ENCODE measurements at regions not wholly inside any gene's neighbourhood (a gene's known extent, or its start where the extent isn't known, plus 50 kb on each side); places are given as distances from the start of the nearest gene placed in this dataset.

DNA sequence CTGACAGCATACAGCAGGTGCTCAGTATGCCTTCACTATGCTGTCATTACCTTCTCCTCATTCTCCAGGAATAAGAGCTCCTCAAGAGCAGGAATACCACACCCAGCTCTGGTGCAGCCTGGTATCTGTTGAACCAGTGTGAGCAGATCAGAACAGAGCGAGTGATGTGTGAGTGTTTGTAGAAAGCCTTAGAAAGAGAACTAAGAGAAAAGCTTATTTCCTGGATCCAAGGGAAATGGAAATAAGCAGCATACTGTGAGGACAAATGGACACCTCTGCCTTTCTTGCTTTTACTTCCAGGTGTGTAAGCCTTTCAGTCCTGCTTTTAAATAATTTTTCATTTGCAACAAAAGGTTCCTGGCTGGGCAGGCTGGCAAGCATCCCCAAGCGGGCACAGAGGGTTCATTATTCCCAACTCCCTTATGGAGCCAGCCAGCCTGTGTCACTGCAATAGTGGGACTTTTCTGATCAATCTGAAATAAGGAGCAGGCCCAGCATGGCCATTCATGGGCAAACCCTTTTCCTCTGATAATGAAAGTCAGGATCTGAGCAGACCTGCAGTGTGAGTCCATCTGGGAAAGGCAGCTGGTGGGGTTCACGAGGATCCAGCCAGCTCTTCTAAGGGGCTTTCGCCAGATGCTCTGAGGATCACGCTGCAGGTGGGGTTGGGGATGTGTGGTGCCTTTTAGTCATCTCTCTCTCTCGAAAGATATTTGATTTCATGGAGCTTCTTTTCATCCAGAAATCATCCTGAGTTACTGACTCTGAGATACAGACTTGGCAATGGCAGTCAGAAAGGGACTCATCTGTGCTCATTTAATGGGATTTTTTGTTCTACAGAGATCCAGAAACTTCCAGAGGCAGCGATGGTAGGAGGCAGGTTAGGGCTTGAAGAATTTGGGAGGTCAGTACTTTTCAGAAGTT, 594.9 kb upstream of the CFAP20DC start:
- no peak for DNase-seq

DNA sequence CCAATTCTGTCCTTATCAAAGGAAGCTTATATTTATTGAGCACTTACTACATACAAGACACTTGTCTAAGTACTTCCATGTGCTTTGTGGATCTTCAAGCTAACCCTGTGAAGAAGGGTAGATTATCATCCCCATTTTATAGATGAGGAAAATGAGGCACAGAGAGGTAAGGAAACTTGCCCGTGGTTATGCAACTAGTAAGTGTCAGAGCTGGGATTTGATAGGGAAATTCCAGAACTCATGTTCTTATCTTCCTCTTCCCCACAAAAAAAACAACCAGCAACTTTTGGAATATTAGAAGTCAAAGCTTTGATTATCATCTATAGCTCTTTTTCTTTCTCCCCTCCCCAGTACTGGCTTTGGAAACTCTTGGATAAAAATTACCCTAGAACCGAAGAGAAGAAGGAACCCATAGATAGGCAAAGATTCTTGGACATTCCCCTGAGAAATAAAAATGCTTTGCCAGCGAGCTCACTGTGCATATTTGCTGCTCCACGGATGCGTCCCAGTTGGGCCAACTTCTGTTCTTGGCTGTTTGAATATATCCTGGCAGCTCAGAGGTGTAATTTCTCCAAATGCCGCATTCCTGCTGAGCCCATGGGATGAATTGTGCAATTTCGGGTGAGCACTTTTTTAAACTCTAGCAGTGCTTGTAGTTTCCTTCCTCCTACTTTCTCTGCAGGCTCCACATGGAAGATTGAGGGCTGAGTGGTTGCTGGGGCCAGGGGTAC, 591.5 kb upstream of the CFAP20DC start:
- no peak for DNase-seq

GRCh38 chr3:59632760-59633573, 583.1 kb upstream of the CFAP20DC start:
- DNase-seq: no peak

GRCh38 chr3:59631482-59631881, 581.7 kb upstream of the CFAP20DC start:
- no peak for DNase-seq

DNA sequence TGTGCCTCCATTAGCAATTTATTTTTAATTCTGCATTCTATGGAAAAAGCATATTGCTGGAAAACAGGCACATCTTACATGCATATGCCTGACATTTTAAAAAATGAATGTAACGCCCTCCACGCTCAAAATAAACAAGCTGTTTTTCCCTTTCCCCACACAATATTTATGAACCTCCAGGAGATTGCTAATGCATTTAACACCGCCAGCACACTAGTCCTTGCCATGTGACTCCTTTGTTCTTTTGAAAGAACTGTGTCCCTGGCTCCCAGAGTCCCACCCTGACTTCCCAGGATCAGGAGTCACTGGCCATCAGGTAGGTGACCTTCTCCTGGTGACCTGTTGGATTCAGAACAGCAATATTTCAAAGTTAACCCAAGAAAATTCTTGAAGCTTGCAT, 571.2 kb upstream of the CFAP20DC start:
- no peak for DNase-seq

GRCh38 chr3:59620325-59620724, 570.5 kb upstream of the CFAP20DC start:
- DNase-seq: no peak

DNA sequence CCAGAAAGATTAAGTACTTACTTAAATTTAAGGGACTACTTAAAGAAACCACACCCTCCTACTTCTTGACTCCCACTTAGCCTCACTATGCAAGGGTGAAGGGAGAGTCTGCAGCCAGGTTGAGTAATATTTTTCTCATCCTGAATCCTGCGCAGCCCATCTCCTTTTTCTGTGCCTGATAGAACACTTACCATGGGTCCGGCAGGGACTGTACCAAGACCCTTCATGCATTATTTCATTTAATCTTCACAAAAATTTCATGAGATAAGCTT, 562.6 kb upstream of the CFAP20DC start:
- no peak for DNase-seq

DNA sequence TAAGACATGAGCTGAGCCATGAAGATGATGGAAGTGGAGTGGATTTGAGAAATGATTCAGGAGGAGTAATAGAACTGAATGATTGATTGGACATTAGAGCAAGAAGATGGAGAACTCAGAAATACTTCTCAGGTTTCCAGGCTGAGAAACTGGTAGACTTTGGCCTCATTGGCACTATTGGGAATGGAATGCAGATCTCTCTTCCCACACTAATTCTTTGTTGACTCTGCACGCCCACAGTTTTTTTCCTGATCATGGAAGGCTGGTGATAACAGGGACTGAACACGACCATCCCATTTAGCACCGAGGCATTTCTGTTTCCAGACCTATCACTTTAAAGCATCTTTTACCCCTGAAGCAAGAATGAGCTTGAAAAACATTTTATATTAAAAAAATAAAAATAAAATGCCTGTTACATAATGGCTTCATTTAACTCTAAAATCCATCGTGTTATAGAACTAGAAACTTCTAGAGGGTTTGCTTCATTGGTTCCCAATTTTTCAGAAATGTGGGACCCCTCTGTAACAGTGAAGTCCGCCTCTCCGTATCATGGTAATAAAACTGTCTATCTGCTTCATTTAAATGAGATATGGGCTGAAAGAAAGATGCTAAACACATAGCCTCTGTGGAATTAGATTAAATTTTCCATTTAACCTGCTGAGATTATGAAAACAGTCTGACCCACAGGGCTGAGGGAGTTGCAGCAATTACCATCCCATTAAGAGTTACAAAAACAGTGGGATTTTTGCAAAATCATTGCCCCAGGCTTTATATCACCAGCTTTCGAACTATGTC, 562.0 kb upstream of the CFAP20DC start:
- DNase-seq: no peak

DNA sequence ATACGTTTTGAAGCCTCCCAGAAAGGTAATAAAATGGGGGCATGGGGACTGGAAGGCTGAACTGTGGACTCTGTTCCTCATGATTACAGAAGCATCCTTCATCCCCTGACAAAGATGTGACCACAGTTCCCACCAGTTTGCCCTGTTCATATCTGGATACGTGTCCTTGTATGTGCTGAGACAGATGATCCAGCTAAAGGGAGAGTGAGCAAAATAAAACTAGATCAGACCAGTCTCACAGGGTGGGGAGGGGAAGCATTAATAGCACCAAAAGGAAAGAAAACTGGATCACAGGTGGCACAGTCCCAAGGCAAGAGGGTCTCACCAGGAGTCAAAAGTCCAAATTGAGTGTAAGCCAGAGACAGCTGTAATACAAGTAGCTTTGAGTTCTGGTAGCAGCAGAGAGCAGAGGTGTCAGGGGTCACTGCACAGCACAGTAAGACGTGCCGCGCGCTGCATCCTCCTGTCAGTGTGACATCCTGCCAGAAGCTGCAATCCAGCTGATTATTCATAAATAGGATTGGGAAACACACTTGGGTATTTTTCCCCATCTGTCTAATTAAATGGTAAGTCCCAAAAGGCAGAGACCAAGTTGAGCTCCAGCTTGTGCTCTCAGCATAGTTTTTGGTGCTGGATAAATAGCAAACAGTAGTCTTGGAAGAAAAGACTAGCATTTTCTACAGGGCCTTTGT, 560.0 kb upstream of the CFAP20DC start:
- no peak for DNase-seq

DNA sequence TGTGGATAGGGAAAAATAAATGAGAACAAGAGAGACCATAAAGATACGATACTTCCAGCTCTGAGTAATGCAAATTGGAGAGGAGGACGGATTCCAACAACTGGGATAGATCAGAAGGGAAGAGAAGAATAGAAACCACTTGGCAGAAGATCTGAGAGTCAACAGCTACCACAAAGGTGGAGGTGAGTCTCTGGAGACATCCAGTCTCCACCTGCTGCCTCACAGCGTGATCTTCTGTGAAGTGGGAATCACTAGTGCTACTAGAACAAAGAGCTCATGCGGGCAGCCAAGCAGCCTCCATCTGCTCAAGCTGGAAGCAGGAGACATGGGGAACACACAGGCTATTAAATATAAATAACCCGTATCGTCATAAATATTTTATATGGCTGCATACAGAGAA, 558.5 kb upstream of the CFAP20DC start:
- no peak for DNase-seq

DNA sequence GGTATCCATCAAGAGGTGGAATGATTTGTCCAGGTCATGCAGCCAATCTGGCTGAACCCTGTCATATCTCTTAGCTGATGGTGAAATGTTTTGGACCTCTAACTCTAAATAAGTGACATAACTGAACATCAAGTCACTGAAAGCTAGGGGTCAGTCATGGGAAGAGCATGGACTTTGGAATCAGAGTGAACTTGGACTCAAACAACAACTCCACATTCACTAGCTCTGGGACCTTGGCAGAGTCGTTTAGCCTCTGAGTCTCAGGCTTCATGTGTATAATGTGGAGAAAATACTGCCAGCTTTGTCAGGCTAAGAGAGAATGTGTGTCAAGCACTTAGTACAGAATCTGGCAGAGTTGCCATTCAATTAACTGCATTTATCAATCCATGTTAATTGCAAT, 557.8 kb upstream of the CFAP20DC start:
- no peak for DNase-seq

- no peak for DNase-seq
Measured at GRCh38 chr3:59606638-59607266, 556.9 kb upstream of the CFAP20DC start.

- no peak for DNase-seq
Measured at GRCh38 chr3:59605944-59606534, 556.2 kb upstream of the CFAP20DC start.

- no peak for DNase-seq
Measured at GRCh38 chr3:59605318-59605717, 555.5 kb upstream of the CFAP20DC start.

- DNase-seq: no peak
Measured at GRCh38 chr3:59601486-59601885, 551.7 kb upstream of the CFAP20DC start.

DNA sequence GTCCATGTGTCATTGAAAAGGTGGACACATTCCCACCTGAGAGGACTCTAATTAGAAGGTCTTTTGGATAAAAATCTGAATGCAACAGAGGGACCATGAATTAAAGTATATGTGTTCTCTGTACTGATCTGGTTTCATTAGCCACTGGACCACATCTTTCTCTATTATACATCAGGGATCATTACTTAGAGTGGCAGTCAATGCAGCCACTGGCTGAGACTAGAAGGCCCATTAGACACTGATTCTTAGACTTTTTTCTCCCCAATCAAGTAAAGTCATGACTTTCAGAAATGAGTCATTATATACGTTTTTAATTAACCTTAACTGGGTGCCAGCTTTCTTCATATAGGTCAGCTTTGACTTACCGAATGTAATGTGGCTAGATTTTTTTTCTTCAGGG, 550.8 kb upstream of the CFAP20DC start:
- no peak for DNase-seq

GRCh38 chr3:59596741-59597140, 546.9 kb upstream of the CFAP20DC start:
- DNase-seq: no peak

DNA sequence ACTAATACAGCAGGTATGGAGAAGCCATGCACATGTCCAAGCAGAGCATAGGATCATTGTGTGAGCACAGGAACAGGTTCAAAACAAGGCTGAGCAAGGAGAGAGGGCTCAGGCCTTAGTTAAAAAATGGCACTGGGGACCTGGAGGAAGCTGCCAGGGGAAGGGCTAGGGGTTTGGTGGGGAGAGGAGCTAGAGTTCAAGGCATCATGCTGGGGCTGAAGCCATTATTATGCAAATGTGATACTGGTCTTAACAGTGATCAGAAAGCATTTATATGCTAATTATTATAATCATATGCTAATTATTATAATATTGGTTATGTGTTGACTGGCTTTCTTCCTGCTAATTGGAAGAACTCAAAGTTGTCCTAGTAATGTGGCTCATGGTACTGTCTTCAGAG, 546.0 kb upstream of the CFAP20DC start:
- DNase-seq: no peak

GRCh38 chr3:59593380-59593779, 543.6 kb upstream of the CFAP20DC start:
- DNase-seq: no peak

DNA sequence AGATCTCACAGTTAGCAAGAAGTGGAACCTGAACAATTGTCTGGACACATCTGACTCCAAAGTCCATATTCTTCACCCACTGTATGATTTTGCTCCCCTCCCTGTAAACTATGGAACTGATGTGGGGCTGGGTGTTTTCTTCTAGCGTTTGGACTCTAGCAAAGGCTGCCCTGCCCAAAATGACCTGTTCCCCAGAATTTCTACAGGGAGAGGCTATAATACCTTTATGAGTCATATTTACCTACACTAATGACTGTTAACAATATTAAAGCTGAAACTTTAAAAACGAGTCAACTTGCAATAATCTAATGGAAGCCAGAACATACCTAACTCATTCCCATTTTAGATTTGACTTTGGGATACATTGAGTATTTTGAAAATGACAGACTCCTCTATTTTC, 531.2 kb upstream of the CFAP20DC start:
- no peak for DNase-seq

DNA sequence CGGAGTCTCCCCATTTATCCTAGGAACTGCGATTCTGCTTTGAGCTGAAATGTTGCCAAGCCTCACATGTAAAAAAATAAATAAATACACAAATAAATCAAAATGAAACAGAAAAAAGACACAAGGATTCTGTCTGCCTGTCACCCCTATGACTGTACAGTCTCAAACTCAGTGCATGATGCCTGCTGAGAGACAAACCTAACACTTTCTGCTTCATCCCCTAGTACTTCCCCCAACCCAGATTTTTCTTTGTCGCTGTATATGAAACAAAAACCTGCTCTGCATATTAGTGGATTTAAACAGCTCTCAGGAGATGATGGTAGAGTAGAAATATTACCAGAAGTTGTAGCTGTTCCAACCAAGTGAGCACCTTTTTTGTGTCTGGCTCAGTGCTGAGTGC, 530.7 kb upstream of the CFAP20DC start:
- no peak for DNase-seq

All from stimulated activated CD4-positive, alpha-beta T cell treated with anti-CD3 and anti-CD28 coated beads, Interleukin-15, amount 100 ng/mL, for 24 hours (primary cell).